Activated CD8-positive, alpha-beta T cell treated with anti-CD3 and anti-CD28 coated beads for 36 hours (primary cell): ENCODE measurements at regions not wholly inside any gene's neighbourhood (a gene's known extent, or its start where the extent isn't known, plus 50 kb on each side); places are given as distances from the start of the nearest gene placed in this dataset.

Experiments used
- ATAC-seq: fragments of 200-7000 bp; cut with Tn5 transposase; one replicate; pipeline ENCODE4 v1.10.0; 2021; ENCODE audit warnings: mild to moderate bottlenecking, moderate library complexity
- CTCF ChIA-PET: fragments of 350-600 bp; sonication (Branson Sonifier 250); formaldehyde crosslinking; loops from one replicate; lab custom pipeline; 2021; ENCODE audit warnings: antibody characterized with exemption; lab: Charles Lee
- POLR2A ChIA-PET: fragments of 350-600 bp; sonication (Branson Sonifier 250); formaldehyde crosslinking; loops from one replicate; lab custom pipeline; 2021; ENCODE audit warnings: antibody characterized with exemption; lab: Charles Lee
- DNase-seq: peaks from one replicate; pipeline ENCODE4 v3.0.0-alpha.2; 2020
- H3K27ac Mint-ChIP-seq: one replicate; pipeline ENCODE4 v1.8.0; 2021; ENCODE audit warnings: mild to moderate bottlenecking, mixed read lengths
- H3K27me3 Mint-ChIP-seq: one replicate; pipeline ENCODE4 v1.8.0; 2021; ENCODE audit warnings: mixed read lengths
- H3K36me3 Mint-ChIP-seq: one replicate; pipeline ENCODE4 v1.8.0; 2021; ENCODE audit warnings: low read depth, mixed read lengths
- H3K4me1 Mint-ChIP-seq: one replicate; pipeline ENCODE4 v1.8.0; 2021; ENCODE audit warnings: low read depth, mixed read lengths
- H3K4me3 Mint-ChIP-seq: one replicate; pipeline ENCODE4 v1.8.0; 2021; ENCODE audit warnings: mild to moderate bottlenecking, moderate library complexity, mixed read lengths
- H3K9me3 Mint-ChIP-seq: one replicate; pipeline ENCODE4 v1.8.0; 2021; ENCODE audit warnings: mixed read lengths
- intact Hi-C: fragments of 100-400 bp; cut with micrococcal nuclease; formaldehyde crosslinking; loops from one replicate; pipeline ENCODE4 v1.10.0; 2022
- TF ChIP-seq, protein P1 (sequence below): fragments of 200-600 bp; IDR thresholded peaks from one replicate; pipeline ENCODE4 v1.8.0; 2022; ENCODE audit warnings: antibody characterized with exemption, mild to moderate bottlenecking

DNA sequence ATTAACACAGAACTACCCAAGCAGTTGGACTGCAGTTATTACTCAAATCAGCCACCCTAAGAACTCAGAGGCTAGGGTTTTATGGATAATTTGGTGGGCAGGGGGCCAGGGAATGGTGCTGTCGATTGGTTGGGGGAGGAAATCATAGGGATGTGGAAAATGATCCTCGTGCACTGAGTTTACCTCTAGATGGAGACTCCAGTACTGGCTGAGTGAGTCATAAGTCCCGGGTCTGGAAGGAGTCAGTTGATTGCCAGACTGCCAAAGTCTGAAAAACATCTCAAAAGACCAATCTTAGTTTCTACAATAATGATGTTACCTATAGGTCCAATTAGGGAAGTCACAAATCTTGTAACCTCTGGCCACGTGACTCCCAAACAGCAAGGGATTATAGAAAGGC lies 257.5 kb upstream of the PRMT6 start:
- POLR2A ChIA-PET: no interaction called here
- TF ChIP-seq, protein P1, sequence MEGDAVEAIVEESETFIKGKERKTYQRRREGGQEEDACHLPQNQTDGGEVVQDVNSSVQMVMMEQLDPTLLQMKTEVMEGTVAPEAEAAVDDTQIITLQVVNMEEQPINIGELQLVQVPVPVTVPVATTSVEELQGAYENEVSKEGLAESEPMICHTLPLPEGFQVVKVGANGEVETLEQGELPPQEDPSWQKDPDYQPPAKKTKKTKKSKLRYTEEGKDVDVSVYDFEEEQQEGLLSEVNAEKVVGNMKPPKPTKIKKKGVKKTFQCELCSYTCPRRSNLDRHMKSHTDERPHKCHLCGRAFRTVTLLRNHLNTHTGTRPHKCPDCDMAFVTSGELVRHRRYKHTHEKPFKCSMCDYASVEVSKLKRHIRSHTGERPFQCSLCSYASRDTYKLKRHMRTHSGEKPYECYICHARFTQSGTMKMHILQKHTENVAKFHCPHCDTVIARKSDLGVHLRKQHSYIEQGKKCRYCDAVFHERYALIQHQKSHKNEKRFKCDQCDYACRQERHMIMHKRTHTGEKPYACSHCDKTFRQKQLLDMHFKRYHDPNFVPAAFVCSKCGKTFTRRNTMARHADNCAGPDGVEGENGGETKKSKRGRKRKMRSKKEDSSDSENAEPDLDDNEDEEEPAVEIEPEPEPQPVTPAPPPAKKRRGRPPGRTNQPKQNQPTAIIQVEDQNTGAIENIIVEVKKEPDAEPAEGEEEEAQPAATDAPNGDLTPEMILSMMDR: no peak
- H3K36me3 Mint-ChIP-seq: no peaks in the 10 kb centered on the region

DNA sequence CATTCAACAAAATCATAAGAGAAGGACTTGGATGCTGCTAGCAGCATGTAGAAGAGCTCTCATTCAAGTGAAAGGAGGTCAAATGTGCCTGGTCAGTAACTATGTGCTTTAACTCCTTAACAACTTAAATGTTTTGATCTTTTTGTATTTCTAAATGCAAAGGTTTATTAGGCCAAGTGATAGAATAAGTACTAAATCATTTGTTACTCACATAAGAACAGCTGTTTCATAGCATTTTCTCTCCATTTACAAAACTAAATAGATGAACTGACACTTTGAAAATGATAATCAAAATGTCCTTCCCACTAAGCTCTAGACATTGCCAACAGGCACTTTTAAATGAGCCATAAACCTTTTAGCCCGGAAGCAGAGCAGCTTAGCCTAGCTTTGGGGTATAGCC lies 254.3 kb upstream of the PRMT6 start:
- CTCF ChIA-PET: no interaction called here
- DNase-seq (no peak), ATAC-seq (no peak)
- Mint-ChIP-seq H3K4me1 (no peaks in the 10 kb centered on the region), H3K27ac (no peak overlapping the region), H3K27me3 (no peaks in the 10 kb centered on the region), H3K36me3 (no peaks in the 10 kb centered on the region), H3K4me3 (no peak overlapping the region), H3K9me3 (peaks cover 2% of the 10 kb centered on the region)
- intact Hi-C loops: no loop called here
- POLR2A ChIA-PET: no interaction called here
- TF ChIP-seq, protein P1: no peak

More for the DNA sequence above, 257.5 kb upstream of the PRMT6 start:
- CTCF ChIA-PET: no interaction called here
- no peak for DNase-seq
- ATAC-seq: no peak
- Mint-ChIP-seq H3K27me3 (no peaks in the 10 kb centered on the region), H3K4me1 (no peaks in the 10 kb centered on the region), H3K27ac (no peak overlapping the region), H3K4me3 (no peak overlapping the region), H3K9me3 (no peaks in the 10 kb centered on the region)
- intact Hi-C loops: no loop called here

DNA sequence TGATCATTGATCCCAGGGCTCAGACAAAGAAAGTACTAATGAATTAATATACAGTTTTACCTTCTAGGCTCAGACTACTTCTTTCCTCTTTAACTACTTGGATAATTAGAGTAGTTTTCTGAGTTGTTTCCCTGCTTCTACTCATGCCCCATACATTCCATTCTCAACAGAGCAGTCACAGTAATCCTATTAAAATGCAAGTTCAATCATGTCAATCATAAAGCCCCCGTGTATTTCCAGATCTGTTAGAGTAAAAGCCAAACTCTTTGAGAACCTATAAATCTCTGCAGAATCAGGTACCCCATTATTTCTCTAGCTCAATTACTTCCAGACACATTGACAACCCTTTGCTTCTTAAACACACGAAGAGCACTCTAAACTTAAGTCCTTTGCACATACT lies 242.1 kb upstream of the PRMT6 start:
- no peaks in the 10 kb centered on the region for H3K27me3 Mint-ChIP-seq
- DNase-seq (no peak), ATAC-seq (no peak)
- TF ChIP-seq, protein P1: no peak
- no peaks in the 10 kb centered on the region for H3K36me3 Mint-ChIP-seq
- peaks cover 9% of the 10 kb centered on the region for H3K9me3 Mint-ChIP-seq
- no peak overlapping the region for H3K27ac Mint-ChIP-seq
- no peaks in the 10 kb centered on the region for H3K4me1 Mint-ChIP-seq
- CTCF ChIA-PET: no interaction called here
- POLR2A ChIA-PET: no interaction called here
- intact Hi-C loops: no loop called here
- no peak overlapping the region for H3K4me3 Mint-ChIP-seq

DNA sequence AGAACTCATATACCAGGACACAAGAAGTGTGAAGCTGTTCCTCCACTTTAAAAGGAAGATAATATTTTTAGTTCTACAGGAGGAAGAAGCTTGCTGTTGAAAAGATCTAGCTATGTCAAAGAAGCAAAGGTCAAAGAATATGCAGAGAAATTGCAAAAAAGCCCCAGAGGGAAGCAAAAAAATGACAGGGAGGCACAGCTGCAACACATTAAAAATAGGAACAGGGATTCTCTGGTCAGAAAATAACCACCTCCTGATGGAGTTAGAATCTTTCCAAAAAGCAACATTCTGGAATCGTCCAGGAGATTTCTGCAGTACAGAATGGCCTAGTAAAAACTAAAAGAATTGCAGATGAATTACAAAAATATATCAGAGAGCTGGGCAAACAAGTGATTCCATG lies 238.9 kb upstream of the PRMT6 start:
- Mint-ChIP-seq H3K36me3 (no peaks in the 10 kb centered on the region), H3K27ac (no peak overlapping the region), H3K27me3 (no peaks in the 10 kb centered on the region), H3K4me3 (no peak overlapping the region), H3K9me3 (peaks cover 1% of the 10 kb centered on the region), H3K4me1 (no peaks in the 10 kb centered on the region)
- TF ChIP-seq, protein P1: no peak
- CTCF ChIA-PET: no interaction called here
- POLR2A ChIA-PET: no interaction called here
- DNase-seq (no peak), ATAC-seq (no peak)
- intact Hi-C loops: no loop called here

DNA sequence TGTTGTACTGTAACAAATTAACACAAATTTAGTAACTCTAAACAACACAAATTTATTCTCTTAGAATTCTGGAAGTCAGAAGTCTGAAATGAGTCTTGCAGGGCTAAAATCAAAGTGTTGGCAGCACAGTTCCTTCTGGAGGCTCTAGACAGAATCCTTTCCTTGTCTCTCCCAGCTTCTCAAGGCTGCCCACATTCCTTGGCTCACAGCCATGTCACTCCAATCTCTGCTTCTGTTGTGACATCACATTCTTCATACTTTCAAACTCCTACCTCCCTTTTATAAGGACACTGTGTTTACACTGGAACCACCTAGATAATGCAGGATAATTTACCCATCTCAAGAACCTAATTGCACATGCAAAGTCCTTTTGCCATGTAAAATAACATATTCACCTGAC lies 225.0 kb upstream of the PRMT6 start:
- intact Hi-C loops: no loop called here
- Mint-ChIP-seq H3K27me3 (no peaks in the 10 kb centered on the region), H3K4me1 (no peaks in the 10 kb centered on the region), H3K27ac (no peak overlapping the region), H3K4me3 (no peak overlapping the region), H3K36me3 (no peaks in the 10 kb centered on the region), H3K9me3 (peaks cover 4% of the 10 kb centered on the region)
- ATAC-seq (no peak), DNase-seq (no peak)
- ChIA-PET POLR2A (no interaction called here), CTCF (no interaction called here)
- TF ChIP-seq, protein P1: no peak
